Fibroblast of mammary gland (primary cell): ENCODE measurements at regions not wholly inside any gene's neighbourhood (a gene's known extent, or its start where the extent isn't known, plus 50 kb on each side); places are given as distances from the start of the nearest gene placed in this dataset.

Source experiments
- DNase-seq: peaks from one replicate; pipeline ENCODE4 v3.0.0-alpha.2; 2010; ENCODE audit warnings: low read depth
- H3K4me3 ChIP-seq: 2 replicates; pipeline ENCODE4 v1.5.1; 2011; ENCODE audit warnings: low read depth, mild to moderate bottlenecking, low read length, moderate library complexity; ENCODE audit not compliant: control insufficient read depth
- TF ChIP-seq, protein P1 (sequence below): conservative IDR thresholded peaks from 2 replicates; pipeline ENCODE4 v1.5.1; 2011; ENCODE audit warnings: low read depth, low read length, inconsistent platforms; ENCODE audit not compliant: control insufficient read depth, insufficient read depth

DNA sequence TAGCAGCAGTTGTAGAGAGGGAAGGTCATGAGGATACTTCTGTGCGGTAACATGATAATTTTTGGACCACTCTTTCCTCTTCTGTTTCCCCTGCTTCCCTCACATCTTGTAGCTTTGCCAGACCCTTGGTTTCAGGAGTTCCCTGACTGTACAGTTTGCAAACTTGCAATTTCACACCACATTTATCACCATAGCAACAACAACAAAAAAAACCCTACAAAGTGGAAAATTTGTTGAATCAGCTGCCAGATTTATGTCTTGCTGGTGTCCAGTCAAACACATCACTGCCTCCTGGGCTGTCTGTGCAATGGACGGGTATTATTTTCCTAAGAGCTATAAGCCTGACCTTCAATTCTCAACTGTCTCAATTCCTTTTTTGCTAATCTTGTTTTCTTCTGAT is 751.6 kb downstream of the TLR4 start:
- TF ChIP-seq, protein P1, sequence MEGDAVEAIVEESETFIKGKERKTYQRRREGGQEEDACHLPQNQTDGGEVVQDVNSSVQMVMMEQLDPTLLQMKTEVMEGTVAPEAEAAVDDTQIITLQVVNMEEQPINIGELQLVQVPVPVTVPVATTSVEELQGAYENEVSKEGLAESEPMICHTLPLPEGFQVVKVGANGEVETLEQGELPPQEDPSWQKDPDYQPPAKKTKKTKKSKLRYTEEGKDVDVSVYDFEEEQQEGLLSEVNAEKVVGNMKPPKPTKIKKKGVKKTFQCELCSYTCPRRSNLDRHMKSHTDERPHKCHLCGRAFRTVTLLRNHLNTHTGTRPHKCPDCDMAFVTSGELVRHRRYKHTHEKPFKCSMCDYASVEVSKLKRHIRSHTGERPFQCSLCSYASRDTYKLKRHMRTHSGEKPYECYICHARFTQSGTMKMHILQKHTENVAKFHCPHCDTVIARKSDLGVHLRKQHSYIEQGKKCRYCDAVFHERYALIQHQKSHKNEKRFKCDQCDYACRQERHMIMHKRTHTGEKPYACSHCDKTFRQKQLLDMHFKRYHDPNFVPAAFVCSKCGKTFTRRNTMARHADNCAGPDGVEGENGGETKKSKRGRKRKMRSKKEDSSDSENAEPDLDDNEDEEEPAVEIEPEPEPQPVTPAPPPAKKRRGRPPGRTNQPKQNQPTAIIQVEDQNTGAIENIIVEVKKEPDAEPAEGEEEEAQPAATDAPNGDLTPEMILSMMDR, result no peak
- no peak overlapping the region for H3K4me3 ChIP-seq
- no peak for DNase-seq

DNA sequence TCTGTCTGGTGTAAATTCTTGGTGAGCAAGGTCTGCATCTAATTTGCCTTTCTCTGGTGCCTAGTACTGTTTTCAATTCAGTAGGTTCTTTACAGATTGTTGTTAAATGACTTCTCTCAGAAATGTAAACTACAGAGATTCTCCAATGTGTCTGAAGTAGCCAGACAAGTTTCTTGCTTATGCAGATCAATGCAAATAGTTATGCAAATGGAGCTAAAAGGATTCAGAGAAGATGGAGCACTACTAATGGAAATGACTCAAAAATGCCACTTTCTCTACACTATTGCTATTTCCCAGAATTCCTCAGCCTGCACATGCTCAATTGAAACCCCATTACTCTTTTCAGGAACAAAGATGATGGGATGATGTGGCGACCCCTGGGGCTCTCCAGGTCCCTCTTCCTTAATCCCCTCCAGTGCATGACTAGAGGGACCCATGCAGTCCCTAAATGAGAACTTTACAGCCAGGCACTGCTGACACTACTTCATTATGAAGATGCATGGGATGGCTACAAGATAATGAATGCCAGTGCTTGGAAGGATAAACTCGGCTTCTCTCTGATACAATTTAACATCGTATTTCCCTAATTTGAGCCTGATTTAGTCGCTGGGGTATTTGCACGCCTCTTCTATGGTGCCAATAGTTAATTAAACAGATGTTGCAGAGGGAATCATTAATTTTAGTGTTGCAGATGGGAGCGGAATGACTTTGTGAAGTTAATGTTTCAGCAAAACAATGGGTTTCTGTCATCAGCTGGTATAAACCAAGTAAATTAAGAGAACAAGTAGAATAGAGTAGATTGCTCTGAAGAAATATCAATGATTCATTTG is 753.2 kb downstream of the TLR4 start:
- H3K4me3 ChIP-seq, result no peak overlapping the region
- no peak for DNase-seq
- TF ChIP-seq, protein P1, result no peak

DNA sequence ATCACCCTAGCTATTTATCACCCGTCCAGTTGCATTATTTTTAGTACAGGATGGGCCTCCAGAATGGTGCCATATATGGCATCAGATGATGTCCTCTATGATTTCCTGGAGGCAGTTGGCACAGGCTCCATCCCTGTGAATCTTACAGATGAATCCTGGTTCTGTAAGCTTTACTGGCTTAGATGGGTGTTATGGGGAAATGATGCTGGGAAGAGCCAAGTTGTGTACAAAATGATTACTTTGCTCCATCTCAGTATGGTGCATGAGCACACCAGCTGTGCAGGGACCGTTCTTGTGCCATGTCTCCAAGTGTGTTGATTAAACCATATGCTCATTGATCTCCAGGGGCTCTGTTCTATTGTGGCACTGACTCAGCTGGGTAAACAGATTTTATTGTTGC is 755.7 kb downstream of the TLR4 start:
- H3K4me3 ChIP-seq, result no peak overlapping the region
- DNase-seq, result no peak
- TF ChIP-seq, protein P1, result no peak

DNA sequence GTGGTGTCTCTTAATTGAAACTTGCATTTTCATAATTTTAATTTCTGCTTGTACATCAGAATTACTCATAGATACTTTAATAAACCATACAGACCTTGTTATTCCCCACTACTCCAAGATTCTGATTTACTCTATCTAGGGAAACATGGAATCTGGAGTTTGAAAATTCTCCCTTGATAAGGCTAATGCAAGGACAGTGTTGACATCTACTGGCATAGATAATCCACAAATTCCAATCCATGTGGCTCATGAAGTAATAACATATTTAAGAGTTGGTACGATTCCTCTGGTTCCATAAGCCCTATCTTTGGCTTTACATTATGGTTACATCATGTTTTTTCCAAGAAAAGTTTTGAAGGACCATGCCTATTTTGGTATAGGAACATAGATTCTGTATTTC is 759.2 kb downstream of the TLR4 start:
- TF ChIP-seq, protein P1, result no peak
- DNase-seq, result no peak
- no peak overlapping the region for H3K4me3 ChIP-seq

DNA sequence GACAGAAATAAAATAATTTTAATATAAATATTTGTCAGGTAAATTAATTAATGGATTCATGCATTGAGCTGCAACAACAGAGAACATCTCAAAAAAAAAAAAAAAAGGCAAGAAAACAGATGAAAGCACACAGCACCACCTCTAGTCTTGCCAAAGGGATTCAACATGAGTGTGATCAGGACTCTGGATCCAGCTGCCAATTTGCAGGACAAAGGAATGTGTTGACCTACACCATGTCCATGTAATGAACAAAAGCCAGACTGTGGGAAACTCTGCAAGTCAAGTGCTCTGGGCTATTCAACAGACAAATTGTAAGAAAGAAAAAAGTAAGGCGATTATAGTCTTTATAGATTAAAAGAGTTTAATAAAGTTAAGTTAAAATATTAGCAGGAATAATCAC is 769.3 kb downstream of the TLR4 start:
- DNase-seq, result no peak
- TF ChIP-seq, protein P1, result no peak
- no peak overlapping the region for H3K4me3 ChIP-seq

DNA sequence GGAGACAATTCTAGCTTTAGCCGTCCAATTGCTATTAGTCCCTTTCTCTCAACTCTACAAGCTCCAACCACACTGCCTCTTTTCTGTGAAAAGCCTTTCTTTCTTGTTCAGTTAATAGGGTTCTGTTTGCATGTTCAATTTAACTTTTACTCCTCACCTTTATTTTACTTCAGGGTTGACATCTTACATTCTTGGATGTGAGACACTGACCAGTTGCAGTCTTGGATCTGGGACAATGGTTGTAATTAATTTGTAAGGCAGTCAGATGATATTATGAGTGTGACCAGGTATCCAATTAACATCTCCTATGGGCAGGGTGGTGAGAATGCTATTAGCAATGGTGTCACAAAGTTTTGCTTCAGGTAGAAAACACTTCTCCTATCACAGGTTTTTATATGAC is 774.5 kb downstream of the TLR4 start:
- no peak for DNase-seq
- TF ChIP-seq, protein P1, result no peak
- no peak overlapping the region for H3K4me3 ChIP-seq

DNA sequence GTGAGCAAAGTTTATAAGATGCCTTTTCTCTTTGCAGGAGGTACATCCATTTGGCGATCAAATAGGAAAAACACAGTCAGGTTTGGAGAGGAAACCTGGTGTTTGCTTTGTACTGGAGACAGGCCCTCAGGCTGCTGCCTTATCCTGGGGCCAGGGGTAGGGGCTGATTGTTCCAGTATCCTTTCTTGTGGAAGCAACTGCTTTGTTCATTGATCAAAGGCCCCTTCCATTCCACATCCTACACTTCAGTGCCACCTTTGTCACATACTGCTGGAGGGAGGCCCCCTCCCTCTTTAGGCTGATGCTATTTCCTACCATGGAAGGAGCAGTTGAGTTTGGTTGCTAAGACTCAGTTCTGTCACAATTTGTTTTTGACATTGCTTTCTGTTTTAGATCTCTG is 778.1 kb downstream of the TLR4 start:
- DNase-seq, result no peak
- TF ChIP-seq, protein P1, result no peak
- no peak overlapping the region for H3K4me3 ChIP-seq
